Adipocyte (in vitro differentiated cells): ENCODE measurements at regions not wholly inside any gene's neighbourhood (a gene's known extent, or its start where the extent isn't known, plus 50 kb on each side); places are given as distances from the start of the nearest gene placed in this dataset.
A peak's percentile ranks its signal among the peaks of the same experiment; 100 is the strongest.

Experiments
- DNase-seq: peaks from one replicate; pipeline ENCODE4 v3.0.0-alpha.2; 2015; ENCODE audit warnings: low read depth
- H3K27me3 ChIP-seq: replicated peaks from 2 replicates; pipeline ENCODE4 v1.7.0; 2013; ENCODE audit warnings: mild to moderate bottlenecking, low read length, moderate library complexity; ENCODE audit not compliant: control insufficient read depth, insufficient read depth
- H3K36me3 ChIP-seq: 2 replicates; pipeline ENCODE4 v1.7.0; 2013; ENCODE audit warnings: low read length, mild to moderate bottlenecking, moderate library complexity; ENCODE audit not compliant: control insufficient read depth, insufficient read depth, severe bottlenecking
- H3K4me1 ChIP-seq: 2 replicates; pipeline ENCODE4 v1.7.0; 2013; ENCODE audit warnings: mild to moderate bottlenecking, low read length, moderate library complexity; ENCODE audit not compliant: control insufficient read depth, insufficient read depth
- H3K4me3 ChIP-seq: 2 replicates; pipeline ENCODE4 v1.7.0; 2013; ENCODE audit warnings: mild to moderate bottlenecking, low read length, moderate library complexity
- H3K9ac ChIP-seq: 2 replicates; pipeline ENCODE4 v1.7.0; 2013; ENCODE audit warnings: mild to moderate bottlenecking, low read length, moderate library complexity
- H3K9me3 ChIP-seq: 2 replicates; pipeline ENCODE4 v1.7.0; 2013; ENCODE audit warnings: mild to moderate bottlenecking, low read length, moderate library complexity; ENCODE audit not compliant: control insufficient read depth

DNA sequence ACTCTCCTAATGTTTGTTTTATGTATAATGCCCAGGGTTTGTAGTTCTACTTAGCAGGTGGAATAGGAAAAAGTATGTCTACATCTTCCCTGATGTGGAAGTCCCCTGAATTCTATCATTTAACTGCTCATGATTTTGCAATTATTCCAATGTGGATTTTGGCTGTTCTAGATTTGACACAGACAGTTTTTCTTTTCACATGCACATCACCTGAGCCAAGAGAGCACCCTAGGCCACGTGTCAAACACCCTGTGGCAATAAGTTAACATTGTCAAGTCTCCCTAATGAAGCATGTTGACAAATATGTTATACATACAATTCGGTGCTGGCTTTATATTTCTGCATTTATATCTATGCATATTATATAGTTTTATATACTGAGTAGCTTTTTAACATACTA lies 70.0 kb upstream of the SUCLG2 start:
- Histone ChIP-seq H3K9ac (no peak overlapping the region), H3K27me3 (no peaks in the 10 kb centered on the region), H3K9me3 (peaks cover 8% of the 10 kb centered on the region), H3K4me3 (no peak overlapping the region), H3K4me1 (peaks cover 3% of the 10 kb centered on the region), H3K36me3 (no peaks in the 10 kb centered on the region)
- DNase-seq, result no peak

GRCh38 chr3:67723863-67724262 lies 69.5 kb upstream of the SUCLG2 start:
- H3K27me3 ChIP-seq, result no peaks in the 10 kb centered on the region
- no peak overlapping the region for H3K9ac ChIP-seq
- no peaks in the 10 kb centered on the region for H3K36me3 ChIP-seq
- peaks cover 3% of the 10 kb centered on the region for H3K4me1 ChIP-seq
- no peak overlapping the region for H3K4me3 ChIP-seq
- no peak for DNase-seq
- peaks cover 8% of the 10 kb centered on the region for H3K9me3 ChIP-seq

DNA sequence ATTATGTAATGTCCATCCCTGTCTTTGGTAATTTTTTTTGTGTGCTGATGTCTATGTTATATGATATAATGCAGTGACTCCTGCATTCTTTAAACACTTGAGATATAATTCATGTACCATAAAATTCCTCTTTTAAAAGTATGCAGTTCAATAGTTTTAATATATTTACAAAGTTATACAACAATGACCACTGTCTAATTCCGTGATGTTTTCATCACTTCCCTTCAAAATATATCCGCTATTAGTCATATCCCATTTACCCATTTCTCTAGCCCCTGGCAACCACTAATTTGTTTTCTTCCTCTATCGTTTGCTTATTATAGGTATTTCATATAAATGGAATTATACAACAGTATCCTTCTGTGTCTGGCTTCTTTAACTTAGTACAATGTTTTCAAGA lies 64.9 kb upstream of the SUCLG2 start:
- DNase-seq, result peak; percentile 19

DNA sequence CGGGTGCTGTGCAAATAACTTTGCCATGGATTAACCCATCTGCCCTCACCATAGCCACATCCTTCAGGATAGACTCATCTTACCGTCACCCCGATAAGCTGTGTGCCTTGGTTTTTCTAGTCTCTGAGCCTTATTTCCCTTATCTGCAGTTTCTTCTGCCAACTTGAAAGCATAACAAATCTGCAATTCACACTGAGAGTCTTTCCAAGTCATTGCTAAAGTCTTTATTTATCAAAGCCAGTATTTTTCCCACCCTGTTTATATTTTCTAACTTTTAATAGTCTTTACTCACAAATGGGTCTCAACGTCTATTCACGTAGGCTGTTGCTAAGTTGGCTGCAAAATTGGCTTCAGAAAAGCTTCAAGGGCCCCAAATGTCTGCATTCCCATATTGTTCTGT lies 61.6 kb upstream of the SUCLG2 start:
- H3K9ac ChIP-seq, result no peak overlapping the region
- no peaks in the 10 kb centered on the region for H3K27me3 ChIP-seq
- DNase-seq, result peak; percentile 4
- H3K4me1 ChIP-seq, result no peaks in the 10 kb centered on the region
- peaks cover 7% of the 10 kb centered on the region for H3K9me3 ChIP-seq
- H3K4me3 ChIP-seq, result no peak overlapping the region
- no peaks in the 10 kb centered on the region for H3K36me3 ChIP-seq

More for the DNA sequence above, 64.9 kb upstream of the SUCLG2 start:
- no peaks in the 10 kb centered on the region for H3K36me3 ChIP-seq
- H3K27me3 ChIP-seq, result no peaks in the 10 kb centered on the region
- no peak overlapping the region for H3K4me3 ChIP-seq
- no peaks in the 10 kb centered on the region for H3K4me1 ChIP-seq
- H3K9ac ChIP-seq, result no peak overlapping the region
- H3K9me3 ChIP-seq, result peaks cover 8% of the 10 kb centered on the region

DNA sequence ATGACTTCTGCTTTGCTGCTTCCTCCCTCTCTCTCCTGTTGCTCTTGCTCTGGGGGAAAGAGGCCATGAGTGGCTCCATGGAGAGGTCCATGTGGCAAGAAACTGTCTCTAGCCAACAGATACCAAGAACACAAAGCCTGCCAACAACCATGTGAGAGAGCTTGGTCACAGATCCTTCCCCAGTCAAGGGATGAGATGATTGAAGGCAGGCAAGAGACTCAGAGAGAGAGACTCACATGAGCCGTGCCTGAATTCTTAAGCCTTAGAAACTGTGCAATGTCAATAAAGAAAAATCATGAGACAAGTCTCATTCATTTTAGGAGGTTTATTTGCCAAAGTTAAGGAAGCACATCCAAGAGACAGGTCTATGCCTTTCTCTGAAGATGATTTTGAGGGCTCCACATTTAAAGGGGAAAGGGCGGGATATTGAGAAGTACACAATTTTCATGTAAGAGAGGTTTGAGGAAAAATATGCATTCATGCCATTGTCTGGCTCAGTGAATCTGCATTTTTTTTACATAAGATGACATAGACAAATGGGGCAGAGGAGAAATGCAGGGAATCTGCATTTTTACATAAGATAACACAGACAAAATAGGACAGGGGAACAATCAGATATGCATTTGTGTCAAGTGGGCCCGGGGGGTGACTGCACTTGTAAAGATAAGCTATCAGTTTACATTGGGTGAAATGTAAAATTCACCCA lies 59.5 kb upstream of the SUCLG2 start:
- H3K4me3 ChIP-seq, result no peak overlapping the region
- no peaks in the 10 kb centered on the region for H3K9me3 ChIP-seq
- DNase-seq, result no peak
- no peaks in the 10 kb centered on the region for H3K36me3 ChIP-seq
- no peaks in the 10 kb centered on the region for H3K27me3 ChIP-seq
- peaks cover 3% of the 10 kb centered on the region for H3K4me1 ChIP-seq
- H3K9ac ChIP-seq, result no peak overlapping the region

DNA sequence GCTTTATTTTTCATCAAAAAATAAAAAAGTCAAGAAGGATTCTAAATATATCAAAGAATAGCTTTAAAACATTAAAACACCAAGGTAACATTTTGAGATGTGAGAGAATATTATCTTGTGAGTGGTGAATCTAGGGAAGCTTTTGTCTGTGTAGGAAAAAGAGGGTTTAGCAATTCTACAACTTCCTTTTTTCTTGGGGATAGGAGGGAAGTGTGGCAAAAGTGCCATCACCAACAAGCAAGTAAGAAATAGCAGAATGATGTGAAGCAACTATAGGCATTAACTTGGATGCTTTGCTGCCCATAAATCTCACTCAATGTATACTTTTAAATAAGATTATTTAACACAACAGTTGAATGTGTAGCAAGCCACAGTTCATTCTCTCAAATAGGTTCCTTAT lies 57.8 kb upstream of the SUCLG2 start:
- peaks cover 5% of the 10 kb centered on the region for H3K4me1 ChIP-seq
- DNase-seq, result no peak
- no peaks in the 10 kb centered on the region for H3K27me3 ChIP-seq
- no peak overlapping the region for H3K4me3 ChIP-seq
- no peaks in the 10 kb centered on the region for H3K9me3 ChIP-seq
- no peaks in the 10 kb centered on the region for H3K36me3 ChIP-seq
- H3K9ac ChIP-seq, result no peak overlapping the region

GRCh38 chr3:67710396-67710795 lies 56.0 kb upstream of the SUCLG2 start:
- no peak for DNase-seq
- Histone ChIP-seq H3K9ac (no peak overlapping the region), H3K4me3 (no peak overlapping the region), H3K9me3 (no peaks in the 10 kb centered on the region), H3K27me3 (no peaks in the 10 kb centered on the region), H3K4me1 (peaks cover 11% of the 10 kb centered on the region), H3K36me3 (no peaks in the 10 kb centered on the region)

GRCh38 chr3:67706934-67707333 lies 52.5 kb upstream of the SUCLG2 start:
- Histone ChIP-seq H3K9me3 (no peaks in the 10 kb centered on the region), H3K27me3 (no peaks in the 10 kb centered on the region), H3K9ac (no peak overlapping the region), H3K4me1 (peaks cover 11% of the 10 kb centered on the region), H3K4me3 (no peak overlapping the region), H3K36me3 (no peaks in the 10 kb centered on the region)
- DNase-seq, result peak; percentile 50

DNA sequence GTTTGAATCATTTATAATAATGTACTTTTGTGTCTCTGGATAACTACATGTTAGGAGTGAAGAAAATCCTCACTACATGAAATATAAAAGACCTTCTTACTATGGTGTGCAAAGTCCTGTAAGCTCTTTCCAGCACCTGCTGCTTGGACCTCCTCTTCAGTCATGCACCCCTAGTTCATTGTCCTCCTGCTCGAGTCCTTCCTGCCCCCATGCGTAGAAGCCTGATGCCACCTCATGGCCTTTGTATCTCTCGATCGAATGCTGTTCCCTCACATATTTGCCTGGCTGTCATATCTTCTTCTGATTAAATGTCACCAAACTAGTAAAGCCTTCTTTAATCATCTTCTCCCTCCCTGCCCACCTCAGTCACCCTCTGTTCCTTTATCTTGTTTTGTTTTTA lies 49.9 kb upstream of the SUCLG2 start:
- H3K4me3 ChIP-seq, result no peak overlapping the region
- DNase-seq, result no peak
- no peaks in the 10 kb centered on the region for H3K27me3 ChIP-seq
- H3K36me3 ChIP-seq, result no peaks in the 10 kb centered on the region
- no peak overlapping the region for H3K9ac ChIP-seq
- peaks cover 11% of the 10 kb centered on the region for H3K4me1 ChIP-seq
- no peaks in the 10 kb centered on the region for H3K9me3 ChIP-seq
